Activated CD8-positive, alpha-beta T cell treated with anti-CD3 and anti-CD28 coated beads for 36 hours (primary cell): ENCODE measurements at regions not wholly inside any gene's neighbourhood (a gene's known extent, or its start where the extent isn't known, plus 50 kb on each side); places are given as distances from the start of the nearest gene placed in this dataset.

ENCODE experiments used
- ATAC-seq: fragments of 200-7000 bp; cut with Tn5 transposase; one replicate; pipeline ENCODE4 v1.10.0; 2021; ENCODE audit warnings: mild to moderate bottlenecking, moderate library complexity
- CTCF ChIA-PET: fragments of 350-600 bp; sonication (Branson Sonifier 250); formaldehyde crosslinking; loops from one replicate; lab custom pipeline; 2021; ENCODE audit warnings: antibody characterized with exemption; lab: Charles Lee
- POLR2A ChIA-PET: fragments of 350-600 bp; sonication (Branson Sonifier 250); formaldehyde crosslinking; loops from one replicate; lab custom pipeline; 2021; ENCODE audit warnings: antibody characterized with exemption; lab: Charles Lee
- DNase-seq: peaks from one replicate; pipeline ENCODE4 v3.0.0-alpha.2; 2020
- H3K27ac Mint-ChIP-seq: one replicate; pipeline ENCODE4 v1.8.0; 2021; ENCODE audit warnings: mild to moderate bottlenecking, mixed read lengths
- H3K27me3 Mint-ChIP-seq: one replicate; pipeline ENCODE4 v1.8.0; 2021; ENCODE audit warnings: mixed read lengths
- H3K36me3 Mint-ChIP-seq: one replicate; pipeline ENCODE4 v1.8.0; 2021; ENCODE audit warnings: low read depth, mixed read lengths
- H3K4me1 Mint-ChIP-seq: one replicate; pipeline ENCODE4 v1.8.0; 2021; ENCODE audit warnings: low read depth, mixed read lengths
- H3K4me3 Mint-ChIP-seq: one replicate; pipeline ENCODE4 v1.8.0; 2021; ENCODE audit warnings: mild to moderate bottlenecking, moderate library complexity, mixed read lengths
- H3K9me3 Mint-ChIP-seq: one replicate; pipeline ENCODE4 v1.8.0; 2021; ENCODE audit warnings: mixed read lengths
- CTCF ChIP-seq: fragments of 200-600 bp; IDR thresholded peaks from one replicate; pipeline ENCODE4 v1.8.0; 2022; ENCODE audit warnings: antibody characterized with exemption, mild to moderate bottlenecking
- intact Hi-C: fragments of 100-400 bp; cut with micrococcal nuclease; formaldehyde crosslinking; loops from one replicate; pipeline ENCODE4 v1.10.0; 2022

GRCh38 chr13:83546476-83546875 lies 335.8 kb downstream of the SLITRK1 start:
- CTCF ChIA-PET, result no interaction called here
- POLR2A ChIA-PET, result no interaction called here
- no peaks in the 10 kb centered on the region for H3K27me3 Mint-ChIP-seq

GRCh38 chr13:83538636-83539035 lies 343.6 kb downstream of the SLITRK1 start:
- Mint-ChIP-seq H3K36me3 (no peaks in the 10 kb centered on the region), H3K27ac (no peak overlapping the region), H3K9me3 (peaks cover 16% of the 10 kb centered on the region), H3K4me1 (no peaks in the 10 kb centered on the region), H3K4me3 (no peak overlapping the region), H3K27me3 (no peaks in the 10 kb centered on the region)
- ATAC-seq (no peak), DNase-seq (no peak)
- CTCF ChIA-PET, result no interaction called here
- POLR2A ChIA-PET, result no interaction called here
- intact Hi-C loops, result no loop called here
- no peak for TF ChIP-seq CTCF

More at GRCh38 chr13:83546476-83546875, 335.8 kb downstream of the SLITRK1 start:
- no peak for TF ChIP-seq CTCF
- Mint-ChIP-seq H3K36me3 (no peaks in the 10 kb centered on the region), H3K4me1 (no peaks in the 10 kb centered on the region), H3K9me3 (peaks cover 3% of the 10 kb centered on the region), H3K27ac (no peak overlapping the region), H3K4me3 (no peak overlapping the region)
- intact Hi-C loops, result no loop called here
- DNase-seq (no peak), ATAC-seq (no peak)

- Mint-ChIP-seq H3K36me3 (no peaks in the 10 kb centered on the region), H3K4me3 (no peak overlapping the region), H3K4me1 (no peaks in the 10 kb centered on the region), H3K9me3 (peaks cover 14% of the 10 kb centered on the region), H3K27me3 (no peaks in the 10 kb centered on the region), H3K27ac (no peak overlapping the region)
- DNase-seq (no peak), ATAC-seq (no peak)
- intact Hi-C loops, result no loop called here
- ChIA-PET CTCF (no interaction called here), POLR2A (no interaction called here)
- TF ChIP-seq CTCF, result no peak
Measured at GRCh38 chr13:83536941-83537340, 345.3 kb downstream of the SLITRK1 start.

- no peaks in the 10 kb centered on the region for H3K4me1 Mint-ChIP-seq
- no peaks in the 10 kb centered on the region for H3K36me3 Mint-ChIP-seq
- H3K4me3 Mint-ChIP-seq, result no peak overlapping the region
- TF ChIP-seq CTCF, result no peak
- ChIA-PET POLR2A (no interaction called here), CTCF (no interaction called here)
- H3K9me3 Mint-ChIP-seq, result peaks cover 14% of the 10 kb centered on the region
- ATAC-seq (no peak), DNase-seq (no peak)
- intact Hi-C loops, result no loop called here
- no peak overlapping the region for H3K27ac Mint-ChIP-seq
- no peaks in the 10 kb centered on the region for H3K27me3 Mint-ChIP-seq
Measured at GRCh38 chr13:83536153-83536552, 346.1 kb downstream of the SLITRK1 start.

- no peak for TF ChIP-seq CTCF
- no peak overlapping the region for H3K27ac Mint-ChIP-seq
- peaks cover 3% of the 10 kb centered on the region for H3K9me3 Mint-ChIP-seq
- no peak overlapping the region for H3K4me3 Mint-ChIP-seq
- H3K27me3 Mint-ChIP-seq, result no peaks in the 10 kb centered on the region
- DNase-seq, result no peak
- H3K36me3 Mint-ChIP-seq, result no peaks in the 10 kb centered on the region
- no peaks in the 10 kb centered on the region for H3K4me1 Mint-ChIP-seq
- CTCF ChIA-PET, result no interaction called here
- POLR2A ChIA-PET, result no interaction called here
- intact Hi-C loops, result no loop called here
- ATAC-seq, result no peak
Measured at GRCh38 chr13:83532809-83533208, 349.5 kb downstream of the SLITRK1 start.
